ENCODE measurements at regions not wholly inside any gene's neighbourhood (a gene's known extent, or its start where the extent isn't known, plus 50 kb on each side); places are given as distances from the start of the nearest gene placed in this dataset.

DNA sequence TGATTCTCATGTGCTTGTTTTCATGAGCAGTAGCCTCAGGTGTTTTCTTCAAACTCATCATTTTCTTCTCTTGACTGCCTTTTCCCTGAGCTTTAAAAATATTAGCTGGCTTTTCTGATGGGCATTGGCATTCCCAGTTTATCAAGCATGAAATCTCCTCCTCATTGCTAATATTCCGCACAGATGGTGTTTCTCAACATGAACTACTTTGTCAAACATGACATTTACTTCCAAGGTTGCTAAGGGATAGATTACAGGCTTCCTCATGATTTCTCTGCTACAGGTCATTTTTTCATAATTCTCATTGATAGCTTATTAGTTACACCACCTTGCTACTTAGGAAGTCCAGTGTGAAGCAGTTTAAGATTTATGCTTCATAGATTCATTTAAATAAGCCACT, 1116.9 kb upstream of the CNTNAP5 start:
- Histone ChIP-seq H3K4me3 (no peak overlapping the region), H3K27me3 (no peaks in the 10 kb centered on the region), H3K36me3 (no peaks in the 10 kb centered on the region), H3K27ac (no peak overlapping the region), H3K9me3 (ENCODE audit: low read depth) (no peaks in the 10 kb centered on the region), H3K4me1 (ENCODE audit: low read depth) (peaks cover 9% of the 10 kb centered on the region)
- DNase-seq (ENCODE audit: low read depth in 1 of 2, low spot score in 1 of 2), result no peak
- TF ChIP-seq, protein P1, sequence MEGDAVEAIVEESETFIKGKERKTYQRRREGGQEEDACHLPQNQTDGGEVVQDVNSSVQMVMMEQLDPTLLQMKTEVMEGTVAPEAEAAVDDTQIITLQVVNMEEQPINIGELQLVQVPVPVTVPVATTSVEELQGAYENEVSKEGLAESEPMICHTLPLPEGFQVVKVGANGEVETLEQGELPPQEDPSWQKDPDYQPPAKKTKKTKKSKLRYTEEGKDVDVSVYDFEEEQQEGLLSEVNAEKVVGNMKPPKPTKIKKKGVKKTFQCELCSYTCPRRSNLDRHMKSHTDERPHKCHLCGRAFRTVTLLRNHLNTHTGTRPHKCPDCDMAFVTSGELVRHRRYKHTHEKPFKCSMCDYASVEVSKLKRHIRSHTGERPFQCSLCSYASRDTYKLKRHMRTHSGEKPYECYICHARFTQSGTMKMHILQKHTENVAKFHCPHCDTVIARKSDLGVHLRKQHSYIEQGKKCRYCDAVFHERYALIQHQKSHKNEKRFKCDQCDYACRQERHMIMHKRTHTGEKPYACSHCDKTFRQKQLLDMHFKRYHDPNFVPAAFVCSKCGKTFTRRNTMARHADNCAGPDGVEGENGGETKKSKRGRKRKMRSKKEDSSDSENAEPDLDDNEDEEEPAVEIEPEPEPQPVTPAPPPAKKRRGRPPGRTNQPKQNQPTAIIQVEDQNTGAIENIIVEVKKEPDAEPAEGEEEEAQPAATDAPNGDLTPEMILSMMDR (IDR thresholded peaks at IDR 0.05; ENCODE audit: low read depth, low read length), result no peak

DNA sequence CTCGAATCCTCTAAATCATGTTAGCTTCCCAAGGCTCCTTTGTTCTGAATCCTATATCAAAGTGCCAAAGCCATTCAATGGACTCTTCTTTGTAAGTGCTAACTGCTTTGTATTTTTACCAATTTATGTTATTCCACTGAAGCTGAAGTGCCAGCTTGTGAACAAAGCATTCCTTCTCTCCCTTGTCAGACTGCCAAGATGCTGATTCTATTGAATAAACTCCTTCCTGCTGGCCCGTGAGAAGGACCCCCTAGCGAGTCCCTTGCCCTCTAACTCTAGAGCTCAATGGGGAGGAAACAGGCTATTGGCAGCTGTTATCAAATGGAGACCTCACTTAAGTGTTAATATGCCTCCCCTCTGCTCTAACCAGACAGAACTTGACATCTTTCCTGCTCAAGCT, 1097.9 kb upstream of the CNTNAP5 start:
- Histone ChIP-seq H3K36me3 (no peaks in the 10 kb centered on the region), H3K27ac (no peak overlapping the region), H3K27me3 (no peaks in the 10 kb centered on the region), H3K4me3 (no peak overlapping the region), H3K4me1 (ENCODE audit: low read depth) (no peaks in the 10 kb centered on the region), H3K9me3 (ENCODE audit: low read depth) (no peaks in the 10 kb centered on the region)
- peak in 1 of 2 donors; percentile 32 for DNase-seq (ENCODE audit: low read depth in 1 of 2, low spot score in 1 of 2)
- TF ChIP-seq, protein P1 (IDR thresholded peaks at IDR 0.05; ENCODE audit: low read depth, low read length), result no peak

DNA sequence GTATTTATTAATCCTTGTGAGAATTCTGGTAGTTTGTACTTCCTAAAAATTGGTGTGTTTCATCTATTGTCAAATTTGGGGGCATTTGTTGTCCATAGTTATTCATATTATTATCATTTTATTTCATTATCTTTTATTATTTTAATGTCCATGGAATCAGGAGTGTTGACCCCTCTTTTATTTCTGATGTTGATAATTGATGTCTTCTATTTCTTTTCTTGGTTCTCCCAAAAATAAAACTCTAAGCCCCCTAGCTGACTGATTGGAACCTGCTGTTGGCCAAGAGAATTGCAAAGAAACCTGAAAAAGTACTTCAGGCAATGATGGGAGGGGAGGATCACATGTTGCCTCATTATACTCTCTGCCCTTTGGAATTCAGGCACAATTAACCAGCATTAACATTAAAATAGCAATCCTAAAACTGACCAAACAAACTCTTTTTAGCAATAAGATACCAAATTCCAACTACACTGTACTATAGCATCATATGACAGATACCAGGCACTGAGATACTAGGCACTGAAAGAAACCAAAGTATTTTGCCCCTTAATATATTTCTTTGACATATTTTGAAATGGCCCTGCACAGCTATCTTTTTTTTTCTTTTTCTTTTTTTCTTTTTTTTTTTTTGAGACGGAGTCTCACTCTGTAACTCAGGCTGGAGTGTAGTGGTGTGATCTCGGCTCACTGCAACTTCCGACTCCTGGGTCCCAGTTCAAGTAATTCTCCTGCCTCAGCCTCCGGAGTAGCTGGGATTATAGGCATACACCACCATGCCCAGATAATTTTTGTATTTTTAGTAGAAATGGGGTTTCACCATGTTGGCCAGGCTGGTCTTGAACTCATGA, 1097.2 kb upstream of the CNTNAP5 start:
- H3K27ac ChIP-seq, result no peak overlapping the region
- H3K36me3 ChIP-seq, result no peaks in the 10 kb centered on the region
- no peak overlapping the region for H3K4me3 ChIP-seq
- H3K4me1 ChIP-seq (ENCODE audit: low read depth), result no peaks in the 10 kb centered on the region
- no peaks in the 10 kb centered on the region for H3K9me3 ChIP-seq (ENCODE audit: low read depth)
- no peak for DNase-seq (ENCODE audit: low read depth in 1 of 2, low spot score in 1 of 2)
- no peaks in the 10 kb centered on the region for H3K27me3 ChIP-seq
- TF ChIP-seq, protein P1 (IDR thresholded peaks at IDR 0.05; ENCODE audit: low read depth, low read length), result no peak

DNA sequence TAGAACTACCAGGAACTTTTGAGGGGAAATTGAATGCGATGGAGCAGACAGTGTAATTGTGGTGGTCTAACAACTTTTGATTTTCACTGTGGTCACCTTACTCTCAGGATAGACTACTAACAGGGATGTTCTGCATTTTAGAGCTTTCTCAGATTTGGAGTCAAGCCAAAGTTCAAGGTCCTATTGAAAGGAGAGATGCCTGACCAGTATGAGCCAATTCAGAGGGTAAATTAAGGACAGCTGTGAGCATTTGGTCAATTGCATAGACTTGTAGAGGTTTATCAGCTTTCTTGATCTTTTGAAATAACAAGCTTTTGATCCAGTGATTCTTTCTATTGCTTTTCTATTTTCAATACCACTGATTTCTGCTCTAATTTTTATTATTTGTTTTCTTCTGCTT, 1095.7 kb upstream of the CNTNAP5 start:
- TF ChIP-seq, protein P1 (IDR thresholded peaks at IDR 0.05; ENCODE audit: low read depth, low read length), result no peak
- no peak for DNase-seq (ENCODE audit: low read depth in 1 of 2, low spot score in 1 of 2)

DNA sequence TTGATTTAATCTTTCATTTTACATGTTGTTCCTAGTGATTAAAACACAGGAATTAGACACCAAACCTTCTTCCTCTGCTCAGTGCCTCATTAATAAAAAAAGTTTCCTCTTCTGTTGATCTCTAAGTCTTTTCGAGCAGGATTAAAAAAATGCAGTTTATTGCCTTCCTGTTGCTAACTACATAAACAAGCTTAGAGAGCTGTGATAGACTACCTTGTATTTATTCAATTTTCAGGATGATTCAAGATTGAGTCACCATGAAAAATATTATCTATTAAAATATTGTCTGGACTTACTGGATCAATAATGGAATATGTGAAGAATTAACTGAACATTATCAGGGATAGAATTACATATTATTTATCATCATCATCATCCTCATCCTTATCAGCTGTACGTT, 1089.6 kb upstream of the CNTNAP5 start:
- TF ChIP-seq, protein P1 (IDR thresholded peaks at IDR 0.05; ENCODE audit: low read depth, low read length), result no peak
- H3K9me3 ChIP-seq (ENCODE audit: low read depth), result no peaks in the 10 kb centered on the region
- H3K4me3 ChIP-seq, result no peak overlapping the region
- no peak for DNase-seq (ENCODE audit: low read depth in 1 of 2, low spot score in 1 of 2)
- H3K36me3 ChIP-seq, result no peaks in the 10 kb centered on the region
- no peaks in the 10 kb centered on the region for H3K4me1 ChIP-seq (ENCODE audit: low read depth)
- H3K27me3 ChIP-seq, result no peaks in the 10 kb centered on the region
- H3K27ac ChIP-seq, result no peak overlapping the region

More for the DNA sequence above, 1095.7 kb upstream of the CNTNAP5 start:
- no peak overlapping the region for H3K4me3 ChIP-seq
- H3K27me3 ChIP-seq, result no peaks in the 10 kb centered on the region
- H3K27ac ChIP-seq, result no peak overlapping the region
- no peaks in the 10 kb centered on the region for H3K9me3 ChIP-seq (ENCODE audit: low read depth)
- no peaks in the 10 kb centered on the region for H3K36me3 ChIP-seq
- H3K4me1 ChIP-seq (ENCODE audit: low read depth), result no peaks in the 10 kb centered on the region
